Skeletal muscle tissue (tissue), 3 donors: ENCODE measurements at regions not wholly inside any gene's neighbourhood (a gene's known extent, or its start where the extent isn't known, plus 50 kb on each side); places are given as distances from the start of the nearest gene placed in this dataset.
"Not testable (repeated sequence)": the region's sequence is repeated elsewhere in the genome, so short reads cannot be mapped to it uniquely, and the experiment has no call there.

Source experiments
- H3K27ac ChIP-seq: one replicate; pipeline ENCODE4 v1.7.0; 2013; ENCODE audit warnings: mild to moderate bottlenecking, low read depth, low read length, inconsistent platforms
- H3K27me3 ChIP-seq, 3 donors: one replicate each; pipeline ENCODE4 v1.7.0; 2013; ENCODE audit warnings: low read length in 3 of 3; ENCODE audit not compliant: control insufficient read depth in 3 of 3, insufficient read depth in 3 of 3
- H3K36me3 ChIP-seq, 3 donors: one replicate each; pipeline ENCODE4 v1.7.0; 2013; ENCODE audit warnings: low read length in 3 of 3; ENCODE audit not compliant: control insufficient read depth in 3 of 3, insufficient read depth in 3 of 3
- H3K4me1 ChIP-seq, 3 donors: one replicate each; pipeline ENCODE4 v1.7.0; 2013; ENCODE audit warnings: low read length in 3 of 3, mild to moderate bottlenecking in 3 of 3; ENCODE audit not compliant: control insufficient read depth in 3 of 3, insufficient read depth in 3 of 3
- H3K4me3 ChIP-seq, 3 donors: one replicate each; pipeline ENCODE4 v1.7.0; 2013; ENCODE audit warnings: low read length in 3 of 3
- H3K9ac ChIP-seq, 3 donors: one replicate each; pipeline ENCODE4 v1.7.0; 2013; ENCODE audit warnings: low read length in 3 of 3, mild to moderate bottlenecking in 3 of 3, moderate library complexity in 2 of 3, low read depth in 1 of 3
- H3K9me3 ChIP-seq, 3 donors: one replicate each; pipeline ENCODE4 v1.7.0; 2013; ENCODE audit warnings: low read length in 3 of 3; ENCODE audit not compliant: control insufficient read depth in 3 of 3
- donor health status: Osteomylitis.

DNA sequence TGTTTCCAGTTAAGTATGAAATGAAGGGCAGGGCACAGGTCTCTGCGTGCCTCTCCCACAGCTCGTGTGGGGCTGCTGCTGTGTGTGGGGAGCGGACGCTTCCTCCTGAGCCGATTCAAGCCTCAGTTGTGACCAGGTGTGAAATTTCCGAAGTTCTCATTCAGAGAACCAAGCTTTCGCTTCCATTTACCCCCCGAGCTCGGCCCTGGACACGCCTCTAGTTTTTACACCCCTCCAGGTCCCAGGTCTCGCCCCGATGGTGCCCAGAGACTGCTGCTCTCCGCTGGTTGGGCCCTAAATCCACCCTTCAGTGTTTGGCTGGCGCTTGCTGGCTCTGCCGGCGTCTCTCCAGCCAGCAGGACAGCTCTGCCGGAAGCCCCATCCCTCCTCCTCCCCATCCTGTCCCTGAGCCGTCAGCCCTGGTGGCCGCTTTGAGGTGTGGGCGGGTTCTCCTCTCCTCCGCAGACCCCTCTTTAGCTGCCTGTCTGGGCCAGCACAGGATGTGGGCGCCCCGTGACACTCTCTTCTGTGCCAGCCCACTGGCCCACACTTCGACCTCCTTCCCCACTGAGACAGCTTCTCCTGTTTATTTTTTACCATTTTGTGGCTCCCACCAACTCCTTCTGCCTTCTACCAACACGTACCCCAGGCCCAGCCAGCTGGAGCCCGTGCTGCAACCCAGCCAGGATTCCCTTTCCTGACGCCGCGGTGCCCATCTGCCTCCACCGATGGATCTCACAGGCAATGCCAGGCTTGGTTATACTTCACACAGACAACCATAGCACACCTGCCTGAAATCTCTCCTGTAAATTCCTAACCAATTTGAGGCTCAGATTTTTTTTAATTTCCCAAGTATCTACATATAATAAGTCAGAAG, 142.8 kb downstream of the DLL1 start:
- no peak overlapping the region for H3K9ac ChIP-seq
- peaks cover 19 to 30% (median 26%) of the 10 kb centered on the region in 3 donors for H3K4me1 ChIP-seq
- no peaks in the 10 kb centered on the region for H3K36me3 ChIP-seq
- peaks cover 0 to 8% (median 3%) of the 10 kb centered on the region in 3 donors for H3K27me3 ChIP-seq
- no peaks in the 10 kb centered on the region for H3K9me3 ChIP-seq
- H3K4me3 ChIP-seq: no peak overlapping the region
- no peak overlapping the region for H3K27ac ChIP-seq

DNA sequence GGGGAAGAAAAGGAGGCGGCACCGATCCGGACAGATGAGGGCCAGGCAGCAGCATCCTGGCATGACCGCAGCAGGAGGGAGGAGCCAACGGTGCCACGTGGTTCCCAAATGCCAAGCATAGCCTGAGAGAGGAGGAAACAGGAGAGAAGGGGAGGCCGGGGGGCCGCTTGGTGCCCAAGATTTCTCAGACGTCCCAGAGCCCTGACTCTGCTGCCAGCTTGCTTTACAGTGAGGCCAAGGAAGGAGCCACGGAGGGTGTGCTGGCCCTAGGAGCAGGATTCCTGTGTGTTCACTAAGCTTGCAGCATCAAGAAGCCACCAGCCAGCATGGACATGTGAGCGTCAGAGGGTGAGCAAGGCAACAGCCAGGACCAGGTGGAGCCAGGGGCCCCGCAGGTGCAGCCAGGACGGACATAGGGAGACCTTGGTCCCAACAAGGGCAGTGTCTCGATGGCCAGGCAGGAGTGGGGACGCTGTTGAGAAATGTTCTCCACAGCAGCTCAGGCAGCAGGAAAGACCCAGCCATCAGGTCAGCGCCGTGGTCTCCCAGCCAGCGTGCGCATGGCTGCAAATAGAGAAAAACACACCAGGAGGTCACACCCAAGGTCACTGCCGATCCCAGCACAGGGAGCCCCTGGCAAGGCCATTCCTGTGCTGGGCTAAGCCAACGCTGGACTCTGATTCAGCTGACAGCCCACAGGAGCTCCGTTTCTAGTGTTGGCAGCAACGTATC, 143.7 kb downstream of the DLL1 start:
- H3K4me3 ChIP-seq: no peak overlapping the region
- H3K27me3 ChIP-seq: peaks cover 0 to 8% (median 3%) of the 10 kb centered on the region in 3 donors
- H3K27ac ChIP-seq: no peak overlapping the region

DNA sequence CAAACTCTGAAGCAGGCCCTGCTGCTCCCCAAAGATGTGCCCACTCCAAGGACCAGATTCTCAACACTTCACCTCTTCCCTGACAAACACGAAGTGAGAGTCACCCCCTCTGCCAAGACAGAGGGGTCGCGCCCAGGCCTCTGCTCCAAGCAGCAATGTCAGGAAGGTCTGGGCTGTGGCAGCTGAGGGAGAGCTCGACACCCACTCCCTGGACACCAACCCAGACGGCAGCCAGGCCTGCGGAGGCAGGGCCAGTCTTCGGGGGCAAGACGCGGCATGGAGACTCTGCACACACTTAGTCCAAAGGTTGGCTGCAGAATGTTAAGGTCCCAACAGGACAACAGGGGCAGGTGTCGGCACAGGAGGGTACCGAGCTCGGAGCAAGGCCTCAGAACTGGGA, 144.2 kb downstream of the DLL1 start:
- Histone ChIP-seq H3K27me3 (peaks cover 0 to 8% (median 3%) of the 10 kb centered on the region in 3 donors), H3K4me1 (peaks cover 11 to 16% (median 14%) of the 10 kb centered on the region in 3 donors), H3K9ac (no peak overlapping the region), H3K36me3 (no peaks in the 10 kb centered on the region), H3K9me3 (no peaks in the 10 kb centered on the region), H3K27ac (no peak overlapping the region), H3K4me3 (no peak overlapping the region)

More for the DNA sequence above, 143.7 kb downstream of the DLL1 start:
- Histone ChIP-seq H3K36me3 (no peaks in the 10 kb centered on the region), H3K4me1 (peaks cover 14 to 21% (median 18%) of the 10 kb centered on the region in 3 donors), H3K9ac (no peak overlapping the region), H3K9me3 (no peaks in the 10 kb centered on the region)

DNA sequence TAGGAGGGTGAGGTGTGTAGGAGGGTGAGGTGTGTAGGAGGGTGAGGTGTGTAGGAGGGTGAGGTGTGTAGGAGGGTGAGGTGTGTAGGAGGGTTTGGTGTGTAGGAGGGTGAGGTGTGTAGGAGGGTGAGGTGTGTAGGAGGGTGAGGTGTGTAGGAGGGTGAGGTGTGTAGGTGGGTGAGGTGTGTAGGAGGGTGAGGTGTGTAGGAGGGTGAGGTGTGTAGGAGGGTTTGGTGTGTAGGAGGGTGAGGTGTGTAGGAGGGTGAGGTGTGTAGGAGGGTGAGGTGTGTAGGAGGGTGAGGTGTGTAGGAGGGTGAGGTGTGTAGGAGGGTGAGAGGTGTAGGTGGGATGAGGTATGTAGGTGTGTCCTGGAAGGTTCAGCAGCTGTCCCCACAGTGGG, 144.7 kb downstream of the DLL1 start:
- not testable (repeated sequence) for H3K36me3 ChIP-seq, H3K27me3 ChIP-seq, H3K4me3 ChIP-seq, H3K27ac ChIP-seq, H3K9me3 ChIP-seq, H3K9ac ChIP-seq
- H3K4me1 ChIP-seq: peaks cover 6 to 14% (median 12%) of the 10 kb centered on the region in 3 donors

DNA sequence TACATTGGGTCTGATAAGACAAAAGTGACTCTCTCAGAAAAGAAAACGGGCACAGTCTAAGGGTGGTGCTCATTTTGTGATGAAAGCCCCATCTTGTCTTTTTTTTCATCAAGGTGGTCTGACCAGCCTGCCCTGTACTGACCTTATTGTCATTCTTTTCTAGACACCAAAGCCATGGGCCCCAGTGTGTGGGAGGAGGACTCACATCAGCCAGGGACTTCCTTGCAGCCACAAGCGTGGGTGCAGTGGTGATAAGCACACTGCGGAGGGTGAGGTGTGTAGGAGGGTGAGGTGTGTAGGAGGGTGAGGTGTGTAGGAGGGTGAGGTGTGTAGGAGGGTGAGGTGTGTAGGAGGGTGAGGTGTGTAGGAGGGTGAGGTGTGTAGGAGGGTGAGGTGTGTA, 145.2 kb downstream of the DLL1 start:
- not testable (repeated sequence) for H3K9me3 ChIP-seq, H3K27me3 ChIP-seq, H3K9ac ChIP-seq, H3K36me3 ChIP-seq, H3K4me3 ChIP-seq, H3K27ac ChIP-seq
- peaks cover 6 to 14% (median 12%) of the 10 kb centered on the region in 3 donors for H3K4me1 ChIP-seq

DNA sequence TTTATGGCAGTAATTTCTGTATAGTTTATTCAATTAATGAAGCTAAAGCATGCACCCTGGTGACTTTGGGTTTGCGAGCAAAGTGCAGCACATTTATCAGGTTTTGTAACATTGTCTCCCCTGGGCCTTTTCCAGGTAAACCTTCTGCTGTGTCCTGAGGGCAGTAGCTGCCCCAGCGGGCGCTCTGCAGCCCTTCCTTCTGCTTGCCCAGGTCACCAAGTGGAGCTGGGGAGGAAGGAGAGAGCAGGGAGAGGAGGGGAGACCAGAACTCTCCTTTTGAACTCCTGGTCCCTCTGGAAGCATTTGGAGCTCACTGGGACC, 145.6 kb downstream of the DLL1 start:
- no peaks in the 10 kb centered on the region for H3K9me3 ChIP-seq
- peaks cover 0 to 8% (median 3%) of the 10 kb centered on the region in 3 donors for H3K27me3 ChIP-seq
- H3K27ac ChIP-seq: no peak overlapping the region
- H3K9ac ChIP-seq: no peak overlapping the region
- no peak overlapping the region for H3K4me3 ChIP-seq
- peaks cover 6 to 14% (median 12%) of the 10 kb centered on the region in 3 donors for H3K4me1 ChIP-seq
- peaks cover 0 to 4% (median 0%) of the 10 kb centered on the region in 3 donors for H3K36me3 ChIP-seq

DNA sequence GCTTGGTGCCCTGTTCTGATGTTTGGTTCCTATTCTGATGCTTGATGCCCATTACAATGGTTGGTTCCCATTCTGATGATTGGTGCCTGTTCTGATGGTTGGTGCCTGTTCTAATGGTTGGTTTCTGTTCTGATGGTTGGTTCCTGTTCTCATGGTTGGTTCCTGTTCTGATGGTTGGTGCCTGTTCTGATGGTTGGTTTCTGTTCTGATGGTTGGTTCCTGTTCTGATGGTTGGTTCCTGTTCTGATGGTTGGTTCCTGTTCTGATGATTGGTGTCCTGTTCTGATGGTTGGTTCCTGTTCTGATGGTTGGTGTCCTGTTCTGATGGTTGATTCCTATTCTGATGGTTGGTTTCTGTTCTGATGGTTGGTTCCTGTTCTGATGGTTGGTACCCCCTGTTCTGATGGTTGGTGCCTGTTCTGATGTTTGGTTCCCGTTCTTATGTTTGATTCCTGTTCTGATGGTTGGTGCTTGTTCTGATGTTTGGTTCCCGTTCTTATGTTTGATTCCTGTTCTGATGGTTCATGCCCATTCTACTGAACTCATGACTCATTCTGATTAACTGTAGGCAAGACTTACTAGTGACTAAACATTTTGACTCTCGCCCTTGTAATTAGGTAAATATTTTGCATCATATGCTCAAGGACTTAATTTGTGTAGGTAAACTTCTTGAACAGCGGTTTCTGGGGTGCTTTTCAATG, 146.2 kb downstream of the DLL1 start:
- peaks cover 0 to 4% (median 0%) of the 10 kb centered on the region in 3 donors for H3K36me3 ChIP-seq
- H3K9me3 ChIP-seq: no peaks in the 10 kb centered on the region
- no peak overlapping the region for H3K9ac ChIP-seq
- no peak overlapping the region for H3K4me3 ChIP-seq
- peaks cover 6 to 14% (median 12%) of the 10 kb centered on the region in 3 donors for H3K4me1 ChIP-seq
- H3K27me3 ChIP-seq: peaks cover 0 to 4% (median 3%) of the 10 kb centered on the region in 3 donors
- no peak overlapping the region for H3K27ac ChIP-seq

DNA sequence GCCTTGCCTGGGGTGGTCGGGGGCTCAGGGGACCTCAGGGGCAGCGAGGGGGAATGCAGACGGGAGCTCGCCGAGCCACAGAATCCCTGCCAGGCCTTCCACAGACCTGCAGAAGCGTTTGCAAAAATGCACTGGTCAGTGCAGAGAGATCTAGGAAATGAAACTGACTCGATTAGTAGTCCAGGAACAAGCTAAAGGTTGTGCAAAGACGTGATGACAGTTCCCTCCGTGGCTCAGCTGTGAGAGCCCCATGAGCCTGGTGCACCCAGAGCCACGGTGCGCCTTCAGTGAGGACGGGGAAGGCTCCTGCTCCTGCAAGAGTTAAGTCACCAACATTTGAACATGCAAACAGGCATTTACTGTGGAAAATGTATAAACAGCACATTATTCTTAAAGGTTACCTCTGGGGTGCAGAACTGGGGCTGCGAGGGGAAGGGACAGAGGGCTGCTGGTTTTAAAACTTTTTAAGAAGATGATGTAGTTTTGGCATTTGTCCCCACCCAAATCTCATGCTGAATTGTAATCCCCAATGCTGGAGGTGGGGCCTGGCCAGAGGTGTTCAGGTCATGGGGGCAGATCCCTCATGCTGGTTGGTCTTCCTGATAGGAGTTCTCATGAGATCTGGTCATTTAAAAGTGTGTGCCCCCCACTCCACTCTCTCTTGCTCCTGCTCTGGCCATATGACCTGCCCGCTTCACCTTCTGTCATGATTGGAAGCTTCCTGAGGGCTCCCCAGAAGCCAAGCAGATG, 147.3 kb downstream of the DLL1 start:
- Histone ChIP-seq H3K9me3 (peaks cover 0 to 2% (median 0%) of the 10 kb centered on the region in 3 donors), H3K4me3 (no peak overlapping the region), H3K27me3 (peaks cover 0 to 4% (median 3%) of the 10 kb centered on the region in 3 donors), H3K4me1 (peaks cover 6 to 14% (median 13%) of the 10 kb centered on the region in 3 donors), H3K9ac (no peak overlapping the region), H3K27ac (no peak overlapping the region), H3K36me3 (peaks cover 0 to 4% (median 0%) of the 10 kb centered on the region in 3 donors)

DNA sequence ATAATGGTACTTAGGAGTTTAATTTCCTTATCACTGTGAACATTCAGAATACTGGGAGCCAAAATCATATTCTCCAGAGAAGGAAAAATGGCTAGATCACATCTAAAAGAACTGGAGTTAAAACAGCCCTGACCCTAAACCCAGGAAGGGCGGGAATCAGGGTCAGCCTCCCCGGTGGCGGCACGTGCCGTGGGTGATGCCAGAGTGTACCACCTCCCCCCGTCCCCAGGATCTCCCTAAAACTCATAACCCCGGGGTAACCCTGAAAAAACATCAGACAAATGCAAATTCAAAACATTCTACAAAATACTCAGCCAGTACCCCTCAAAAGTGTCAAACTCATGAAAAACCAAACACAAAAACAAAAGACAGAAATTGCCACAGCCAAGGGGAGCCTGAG, 148.3 kb downstream of the DLL1 start:
- H3K4me1 ChIP-seq: peaks cover 3 to 17% (median 16%) of the 10 kb centered on the region in 3 donors
- no peak overlapping the region for H3K27ac ChIP-seq
- H3K4me3 ChIP-seq: no peak overlapping the region
- peaks cover 0 to 4% (median 0%) of the 10 kb centered on the region in 3 donors for H3K36me3 ChIP-seq
- peaks cover 0 to 2% (median 0%) of the 10 kb centered on the region in 3 donors for H3K9me3 ChIP-seq
- H3K27me3 ChIP-seq: peaks cover 0 to 3% (median 0%) of the 10 kb centered on the region in 3 donors
- H3K9ac ChIP-seq: no peak overlapping the region
